HAP-1 (cell line): ENCODE measurements at regions not wholly inside any gene's neighbourhood (a gene's known extent, or its start where the extent isn't known, plus 50 kb on each side); places are given as distances from the start of the nearest gene placed in this dataset.

Source experiments
- DNase-seq, 2 experiments: peaks; one replicate each; pipeline ENCODE4 v3.0.0-alpha.2; 2016 to 2020; ENCODE audit warnings: low spot score in 2 of 2
- H3K27me3 ChIP-seq: fragments of 250-450 bp; sonication (Bioruptor Pico); 2 replicates; pipeline ENCODE4 v1.5.1; 2020; ENCODE audit warnings: low read depth, mild to moderate bottlenecking, moderate library complexity
- H3K36me3 ChIP-seq: fragments of 250-450 bp; sonication (Bioruptor Pico); replicated peaks from 2 replicates; pipeline ENCODE4 v1.5.1; 2020; ENCODE audit warnings: mild to moderate bottlenecking
- H3K4me1 ChIP-seq: fragments of 250-450 bp; sonication (Bioruptor Pico); 2 replicates; pipeline ENCODE4 v1.5.1; 2020; ENCODE audit warnings: mild to moderate bottlenecking
- H3K4me3 ChIP-seq: fragments of 250-450 bp; sonication (Bioruptor Pico); 2 replicates; pipeline ENCODE4 v1.5.1; 2020; ENCODE audit warnings: mild to moderate bottlenecking, moderate library complexity
- H3K9me3 ChIP-seq: fragments of 250-450 bp; sonication (Bioruptor Pico); 2 replicates; pipeline ENCODE4 v1.5.1; 2020; ENCODE audit warnings: mild to moderate bottlenecking, moderate library complexity
- in situ Hi-C: fragments of 300-500 bp; cut with MboI; formaldehyde crosslinking; loops from 3 replicates; pipeline ENCODE4 v1.14.3; 2020; ENCODE audit warnings: low sequenced_read_pairs, inconsistent platforms, mixed read lengths

GRCh38 chr11:131303611-131304119, 66.8 kb upstream of the NTM start:
- Histone ChIP-seq H3K9me3 (no peaks in the 10 kb centered on the region), H3K4me1 (no peaks in the 10 kb centered on the region), H3K4me3 (no peak overlapping the region), H3K36me3 (no peaks in the 10 kb centered on the region), H3K27me3 (no peaks in the 10 kb centered on the region)
- DNase-seq = no peak
- in situ Hi-C loops = no loop called here

GRCh38 chr11:131305005-131305404, 65.4 kb upstream of the NTM start:
- Histone ChIP-seq H3K36me3 (no peaks in the 10 kb centered on the region), H3K27me3 (no peaks in the 10 kb centered on the region), H3K4me3 (no peak overlapping the region), H3K4me1 (no peaks in the 10 kb centered on the region), H3K9me3 (no peaks in the 10 kb centered on the region)
- DNase-seq = no peak
- in situ Hi-C loops = no loop called here

DNA sequence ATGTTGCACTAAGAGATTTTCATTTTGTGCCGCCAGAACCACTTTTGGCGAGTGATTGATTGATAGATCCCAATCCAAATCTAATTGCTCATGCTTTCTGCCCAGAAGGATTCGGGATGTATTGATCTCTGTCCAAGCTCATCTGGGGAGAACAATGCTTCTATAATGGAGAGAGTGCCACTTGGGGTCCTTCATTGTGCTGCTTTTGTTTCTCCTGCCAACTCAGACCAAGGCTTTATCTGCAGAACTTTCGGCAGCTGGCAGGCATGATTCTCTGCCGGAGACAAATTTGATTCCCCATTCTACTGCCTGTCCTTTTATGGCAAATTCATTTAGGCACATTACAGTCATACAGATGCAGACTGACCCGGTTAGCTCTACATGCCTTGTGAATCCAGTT, 62.9 kb upstream of the NTM start:
- DNase-seq = no peak
- no peaks in the 10 kb centered on the region for H3K36me3 ChIP-seq
- H3K27me3 ChIP-seq = no peaks in the 10 kb centered on the region
- in situ Hi-C loops = no loop called here
- H3K4me3 ChIP-seq = no peak overlapping the region
- H3K4me1 ChIP-seq = no peaks in the 10 kb centered on the region
- H3K9me3 ChIP-seq = no peaks in the 10 kb centered on the region

GRCh38 chr11:131309776-131310175, 60.6 kb upstream of the NTM start:
- H3K9me3 ChIP-seq = no peaks in the 10 kb centered on the region
- no peak overlapping the region for H3K4me3 ChIP-seq
- H3K4me1 ChIP-seq = no peaks in the 10 kb centered on the region
- no peaks in the 10 kb centered on the region for H3K27me3 ChIP-seq
- H3K36me3 ChIP-seq = no peaks in the 10 kb centered on the region
- no peak for DNase-seq
- in situ Hi-C loops = no loop called here

DNA sequence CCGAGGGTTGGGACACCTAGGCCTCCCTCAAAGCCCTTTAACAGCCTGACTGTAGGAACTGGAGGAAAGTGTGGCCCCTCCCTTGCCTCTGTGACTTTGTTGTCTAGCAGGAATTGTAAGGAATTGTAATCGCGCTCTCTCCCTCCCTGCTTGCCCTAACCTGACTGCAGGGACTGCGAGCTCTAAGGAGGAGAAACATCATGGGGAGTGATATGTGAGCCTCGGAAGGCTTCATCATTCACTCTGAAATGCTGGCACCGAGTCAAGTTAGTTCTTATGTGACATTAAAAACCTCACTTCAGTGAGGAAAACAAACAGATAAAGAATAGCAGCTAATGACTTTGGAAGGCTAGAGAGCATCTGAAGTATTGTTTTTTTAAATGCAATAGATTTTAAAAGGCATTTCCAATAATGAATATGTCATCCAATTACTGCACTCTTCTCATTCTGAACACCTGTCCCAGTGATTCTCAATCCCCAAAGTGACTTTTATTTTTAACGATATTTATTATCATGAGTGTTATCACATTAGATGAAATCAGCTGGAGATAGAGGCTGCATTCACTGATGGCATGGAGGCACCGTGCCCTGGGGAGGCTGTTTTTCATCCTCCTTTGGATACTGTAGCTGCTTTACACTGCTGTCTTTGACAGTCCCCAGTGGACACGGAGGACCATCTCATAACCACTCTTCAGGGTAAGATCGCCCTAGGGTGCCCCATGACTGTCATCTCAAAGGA, 58.5 kb upstream of the NTM start:
- in situ Hi-C loops = no loop called here
- H3K4me1 ChIP-seq = no peaks in the 10 kb centered on the region
- no peaks in the 10 kb centered on the region for H3K27me3 ChIP-seq
- no peaks in the 10 kb centered on the region for H3K36me3 ChIP-seq
- DNase-seq = no peak
- H3K4me3 ChIP-seq = no peak overlapping the region
- no peaks in the 10 kb centered on the region for H3K9me3 ChIP-seq
